HEK293T (cell line): ENCODE measurements at regions not wholly inside any gene's neighbourhood (a gene's known extent, or its start where the extent isn't known, plus 50 kb on each side); places are given as distances from the start of the nearest gene placed in this dataset.

Experiments
- FOXA1 ChIP-seq: fragments of 450-650 bp; IDR thresholded peaks from 2 replicates; pipeline ENCODE4 v1.6.1; 2016; ENCODE audit warnings: mild to moderate bottlenecking
- NFRKB ChIP-seq: fragments of 450-650 bp; IDR thresholded peaks from 2 replicates; pipeline ENCODE4 v1.6.1; 2016; ENCODE audit warnings: mild to moderate bottlenecking, moderate library complexity

- TF ChIP-seq NFRKB (no peak), FOXA1 (no peak)
Measured at GRCh38 chr13:75195495-75196146, 286.3 kb downstream of the TBC1D4 start.
